ENCODE measurements at regions not wholly inside any gene's neighbourhood (a gene's known extent, or its start where the extent isn't known, plus 50 kb on each side); places are given as distances from the start of the nearest gene placed in this dataset.

GRCh38 chr7:142533920-142534319, 215.4 kb upstream of the PRSS1 start:
- TF ChIP-seq POLR2A (IDR thresholded peaks at IDR 0.05; ENCODE audit: low read depth, low read length) (no peak), POLR2AphosphoS5 (IDR thresholded peaks at IDR 0.05; ENCODE audit: low read depth, low read length) (no peak), TAF1 (IDR thresholded peaks at IDR 0.05; ENCODE audit: low read depth, low read length) (no peak), SPI1 (IDR thresholded peaks at IDR 0.05; ENCODE audit: low read depth, low read length) (no peak), POU2F2 (IDR thresholded peaks at IDR 0.05; ENCODE audit: low read depth, low read length) (no peak)
